OCI-LY3 (cell line): ENCODE measurements at regions not wholly inside any gene's neighbourhood (a gene's known extent, or its start where the extent isn't known, plus 50 kb on each side); places are given as distances from the start of the nearest gene placed in this dataset.

Experiments used
- EZH2phosphoT487 ChIP-seq: fragments of 200-600 bp; shearing (Covaris generic); IDR thresholded peaks from 2 replicates; pipeline ENCODE4 v1.6.1; 2018; ENCODE audit warnings: antibody characterized with exemption, mixed run types, low read depth
- TF ChIP-seq, protein P1 (sequence below): fragments of 200-600, 300-600 bp; sonication (generic); IDR thresholded peaks from 2 replicates; pipeline ENCODE4 v1.5.1; 2014; ENCODE audit warnings: antibody characterized with exemption, low read length, low read depth

DNA sequence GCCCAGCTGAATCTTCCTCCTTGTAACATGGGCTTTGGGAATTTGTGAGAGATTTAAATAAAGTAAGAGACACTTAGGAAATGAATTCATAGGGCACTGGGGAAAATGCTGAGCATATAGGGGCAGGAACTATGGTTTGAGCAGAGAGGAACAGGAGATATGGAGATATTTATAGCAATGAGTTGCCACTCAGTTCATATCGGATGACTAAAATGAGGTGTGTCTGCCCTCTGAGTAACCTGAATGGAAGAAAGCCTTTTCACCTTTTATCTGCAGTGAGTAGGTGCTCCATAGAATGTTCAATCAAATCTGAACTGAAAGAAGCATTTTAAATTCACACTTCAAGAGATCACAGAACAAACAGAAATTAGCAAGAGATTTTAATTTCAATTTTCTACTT lies 105.7 kb downstream of the CEP44 start:
- TF ChIP-seq, protein P1, sequence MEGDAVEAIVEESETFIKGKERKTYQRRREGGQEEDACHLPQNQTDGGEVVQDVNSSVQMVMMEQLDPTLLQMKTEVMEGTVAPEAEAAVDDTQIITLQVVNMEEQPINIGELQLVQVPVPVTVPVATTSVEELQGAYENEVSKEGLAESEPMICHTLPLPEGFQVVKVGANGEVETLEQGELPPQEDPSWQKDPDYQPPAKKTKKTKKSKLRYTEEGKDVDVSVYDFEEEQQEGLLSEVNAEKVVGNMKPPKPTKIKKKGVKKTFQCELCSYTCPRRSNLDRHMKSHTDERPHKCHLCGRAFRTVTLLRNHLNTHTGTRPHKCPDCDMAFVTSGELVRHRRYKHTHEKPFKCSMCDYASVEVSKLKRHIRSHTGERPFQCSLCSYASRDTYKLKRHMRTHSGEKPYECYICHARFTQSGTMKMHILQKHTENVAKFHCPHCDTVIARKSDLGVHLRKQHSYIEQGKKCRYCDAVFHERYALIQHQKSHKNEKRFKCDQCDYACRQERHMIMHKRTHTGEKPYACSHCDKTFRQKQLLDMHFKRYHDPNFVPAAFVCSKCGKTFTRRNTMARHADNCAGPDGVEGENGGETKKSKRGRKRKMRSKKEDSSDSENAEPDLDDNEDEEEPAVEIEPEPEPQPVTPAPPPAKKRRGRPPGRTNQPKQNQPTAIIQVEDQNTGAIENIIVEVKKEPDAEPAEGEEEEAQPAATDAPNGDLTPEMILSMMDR = no peak
- TF ChIP-seq EZH2phosphoT487 = no peak
